ENCODE measurements at regions not wholly inside any gene's neighbourhood (a gene's known extent, or its start where the extent isn't known, plus 50 kb on each side); places are given as distances from the start of the nearest gene placed in this dataset.

GRCh38 chr1:117681901-117682250 is 76.0 kb downstream of the TENT5C start:
- no peak overlapping the region for H3K4me2 ChIP-seq (ENCODE audit: insufficient read depth, low read length)

More at GRCh38 chr1:117681901-117682250, 76.0 kb downstream of the TENT5C start:
- DNase-seq (ENCODE audit: extremely low read depth in 1 of 4, low spot score in 3 of 4) (no peak), ATAC-seq (no peak), FAIRE-seq (no peak)
- Histone ChIP-seq H3K4me1 (replicated peaks in 1 of 2; ENCODE audit: control insufficient read depth in 2 of 2, insufficient read depth in 2 of 2, low read length in 2 of 2) (no peaks in the 10 kb centered on the region; a peak in 1 of 5 replicates), H3K9me3 (replicated peaks; ENCODE audit: control insufficient read depth, insufficient read depth, low read depth, low read length) (no peaks in the 10 kb centered on the region), H3K27me3 (ENCODE audit: control insufficient read depth in 2 of 2, insufficient read depth in 2 of 2, low read length in 2 of 2) (no peaks in the 10 kb centered on the region; a peak in 1 of 5 replicates), H4K20me1 (replicated peaks; ENCODE audit: control insufficient read depth, insufficient read depth, low read length) (no peaks in the 10 kb centered on the region), H3K27ac (ENCODE audit: extremely low read depth, low read depth, low read length) (no peak overlapping the region), H3K79me2 (ENCODE audit: control insufficient read depth, insufficient read depth, low read length) (no peaks in the 10 kb centered on the region), H3K36me3 (ENCODE audit: control insufficient read depth, insufficient read depth, low read length) (no peaks in the 10 kb centered on the region), H2AFZ (ENCODE audit: low read depth, low read length) (peak overlapping the region; percentile 24; the same call in 1 of the 2 replicates), H3K9me1 (ENCODE audit: control insufficient read depth, insufficient read depth, low read length) (no peaks in the 10 kb centered on the region), H3K4me3 (no peak overlapping the region), H3K9ac (ENCODE audit: insufficient read depth in 1 of 2, low read depth in 2 of 2, low read length in 2 of 2) (no peak overlapping the region)
- BruUV-seq (replicated peaks), result no TSS peak
- CTCF ChIA-PET (ENCODE audit: low intra/inter-chr PET ratio), result interaction anchor here (0.7 kb wide), 1 partner anchor 762 kb away, joined by 3 read pairs; no protein-coding TSS in a partner anchor
- TF ChIP-seq SREBF2 (CRISPR knock-in tag; IDR thresholded peaks at IDR 0.05) (no peak), NBN (IDR thresholded peaks at IDR 0.05; ENCODE audit: low read depth) (no peak), POLR2H (tag; IDR thresholded peaks at IDR 0.05; ENCODE audit: low read depth) (no peak), ZNF518B (CRISPR knock-in tag; IDR thresholded peaks at IDR 0.05) (no peak), ZBTB5 (IDR thresholded peaks at IDR 0.05) (no peak), ZNF277 (CRISPR knock-in tag; IDR thresholded peaks at IDR 0.05; ENCODE audit: borderline replicate concordance) (no peak), CHAMP1 (IDR thresholded peaks at IDR 0.05) (no peak), NCOR1 (IDR thresholded peaks at IDR 0.05) (no peak)
- WGBS (ENCODE audit: insufficient coverage, low coverage, missing lambda C conversion rate), result 35% methylated on average over 3 of the region's 3 CpGs
- POLR2A ChIA-PET, result interaction anchor here (0.6 to 1.5 kb wide), 8 partner anchors 12 to 154 kb away, joined by 3 to 6 read pairs (median 4); no protein-coding TSS in a partner anchor
- intact Hi-C loops (cut with micrococcal nuclease) (no loop called here), in situ Hi-C loops (cut with MboI) (no loop called here)
